ENCODE measurements at regions not wholly inside any gene's neighbourhood (a gene's known extent, or its start where the extent isn't known, plus 50 kb on each side); places are given as distances from the start of the nearest gene placed in this dataset.

- 87% methylated on average over 3 of the region's 14 CpGs for WGBS
These were observed 122.6 kb downstream of the CRYAA start for GRCh38 chr21:43291347-43291950.

GRCh38 chr21:43290421-43291346, 121.9 kb downstream of the CRYAA start:
- 74% methylated on average over 14 of the region's 36 CpGs for WGBS
- Histone ChIP-seq H3K4me1 (no peaks in the 10 kb centered on the region), H3K27ac (no peak overlapping the region), H3K9me3 (no peaks in the 10 kb centered on the region), H3K36me3 (no peaks in the 10 kb centered on the region), H3K27me3 (peaks cover 4% of the 10 kb centered on the region), H3K4me3 (no peak overlapping the region)
- no peak for DNase-seq (ENCODE audit: low spot score in 2 of 2)
- TF ChIP-seq EP300 (IDR thresholded peaks at IDR 0.05) (no peak), POLR2A (IDR thresholded peaks at IDR 0.05) (no peak), CTCF (IDR thresholded peaks at IDR 0.05) (no peak), POLR2AphosphoS5 (IDR thresholded peaks at IDR 0.05) (no peak)

More at GRCh38 chr21:43291347-43291950, 122.6 kb downstream of the CRYAA start:
- Histone ChIP-seq H3K27ac (no peak overlapping the region), H3K27me3 (peaks cover 4% of the 10 kb centered on the region), H3K4me3 (no peak overlapping the region), H3K9me3 (no peaks in the 10 kb centered on the region), H3K36me3 (no peaks in the 10 kb centered on the region), H3K4me1 (no peaks in the 10 kb centered on the region)
- TF ChIP-seq EP300 (IDR thresholded peaks at IDR 0.05) = no peak
- no peak for TF ChIP-seq CTCF (IDR thresholded peaks at IDR 0.05)
- no peak for TF ChIP-seq POLR2AphosphoS5 (IDR thresholded peaks at IDR 0.05)
- no peak for TF ChIP-seq POLR2A (IDR thresholded peaks at IDR 0.05)
- DNase-seq (ENCODE audit: low spot score in 2 of 2) = no peak

GRCh38 chr21:43289966-43290365, 121.2 kb downstream of the CRYAA start:
- peaks cover 4% of the 10 kb centered on the region for H3K27me3 ChIP-seq
- H3K4me3 ChIP-seq = no peak overlapping the region
- WGBS = 80% methylated on average over 3 of the region's 6 CpGs
- H3K4me1 ChIP-seq = no peaks in the 10 kb centered on the region
- no peak for DNase-seq (ENCODE audit: low spot score in 2 of 2)
- no peaks in the 10 kb centered on the region for H3K36me3 ChIP-seq
- TF ChIP-seq POLR2AphosphoS5 (IDR thresholded peaks at IDR 0.05) = no peak
- TF ChIP-seq POLR2A (IDR thresholded peaks at IDR 0.05) = no peak
- no peak for TF ChIP-seq EP300 (IDR thresholded peaks at IDR 0.05)
- no peak for TF ChIP-seq CTCF (IDR thresholded peaks at IDR 0.05)
- H3K27ac ChIP-seq = no peak overlapping the region
- no peaks in the 10 kb centered on the region for H3K9me3 ChIP-seq

- Histone ChIP-seq H3K36me3 (no peaks in the 10 kb centered on the region), H3K27ac (no peak overlapping the region), H3K4me3 (no peak overlapping the region), H3K9me3 (no peaks in the 10 kb centered on the region), H3K4me1 (no peaks in the 10 kb centered on the region), H3K27me3 (peaks cover 4% of the 10 kb centered on the region)
- no peak for DNase-seq (ENCODE audit: low spot score in 2 of 2)
- TF ChIP-seq CTCF (IDR thresholded peaks at IDR 0.05) (no peak), POLR2A (IDR thresholded peaks at IDR 0.05) (no peak), POLR2AphosphoS5 (IDR thresholded peaks at IDR 0.05) (no peak), EP300 (IDR thresholded peaks at IDR 0.05) (no peak)
- 79% methylated on average over 2 of the region's 2 CpGs for WGBS
These were observed 120.6 kb downstream of the CRYAA start for GRCh38 chr21:43289442-43289841.
